ENCODE measurements at regions not wholly inside any gene's neighbourhood (a gene's known extent, or its start where the extent isn't known, plus 50 kb on each side); places are given as distances from the start of the nearest gene placed in this dataset.
"Not testable (repeated sequence)": the region's sequence is repeated elsewhere in the genome, so short reads cannot be mapped to it uniquely, and the experiment has no call there.

DNA sequence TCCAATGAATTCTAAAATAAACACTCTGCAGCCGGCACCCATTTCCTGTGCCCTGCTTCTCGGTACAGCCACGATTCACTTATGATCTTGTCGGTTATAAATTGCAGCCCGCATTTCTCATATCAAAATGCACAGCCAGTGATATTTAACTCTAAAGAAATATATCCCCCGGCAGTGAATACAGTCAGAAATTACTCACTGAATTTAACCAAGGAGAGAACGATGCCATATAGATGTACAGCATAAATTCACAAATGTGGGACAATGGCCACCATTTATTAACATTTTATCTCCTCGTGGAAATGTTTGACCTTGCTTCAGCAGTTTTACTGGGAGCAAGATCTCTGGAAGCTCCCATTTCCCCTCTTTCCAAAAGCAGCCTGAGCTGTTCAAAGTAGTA is 1517.8 kb downstream of the BRD1 start:
- no peak for DNase-seq

DNA sequence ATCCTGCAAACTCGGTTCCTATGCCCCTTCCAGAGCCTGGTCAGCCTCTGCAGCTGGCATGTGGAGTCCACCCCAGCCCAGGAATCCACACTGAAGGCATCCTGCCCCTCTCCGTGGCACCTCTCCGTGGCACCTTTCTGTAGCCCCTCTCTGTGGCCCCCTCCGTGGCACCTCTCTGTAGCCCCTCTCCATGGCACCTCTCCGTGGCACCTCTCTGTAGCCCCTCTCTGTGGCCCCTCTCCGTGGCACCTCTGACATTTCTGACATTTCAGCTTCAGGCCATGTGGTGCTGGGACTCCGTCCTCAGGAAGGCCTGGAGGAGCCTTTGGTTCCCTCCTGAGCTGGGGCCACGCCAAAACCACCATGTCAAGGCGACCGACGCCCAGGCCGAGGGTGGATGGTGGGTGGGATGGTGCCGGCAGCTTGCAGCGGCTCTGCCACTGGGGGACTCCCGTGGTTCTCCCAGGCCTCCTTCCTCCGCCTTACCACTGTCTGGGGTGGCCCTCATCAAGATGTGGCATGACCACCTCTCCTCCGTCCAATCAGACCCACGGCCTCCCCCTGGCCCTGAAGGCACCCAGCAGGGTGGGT is 1518.5 kb downstream of the BRD1 start:
- no peak for DNase-seq

DNA sequence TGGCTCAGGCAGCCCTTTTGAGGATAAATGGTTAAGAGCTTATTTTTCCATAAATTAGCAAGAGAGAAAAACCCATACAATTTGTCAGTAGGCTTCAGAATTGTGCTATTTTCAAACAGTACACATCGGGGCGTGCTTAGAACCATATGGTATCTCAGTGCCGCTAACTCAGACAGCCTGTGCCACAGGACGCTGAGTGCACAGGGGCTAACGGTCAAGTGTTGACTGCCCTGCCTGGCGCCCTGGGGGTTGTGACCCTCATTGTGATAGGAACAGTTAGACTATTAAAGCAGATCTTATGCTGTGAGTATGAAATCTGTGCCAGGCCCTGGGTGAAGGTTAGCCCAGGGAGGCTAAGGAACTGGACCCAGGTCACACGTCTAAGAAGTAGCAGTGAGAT is 1519.7 kb downstream of the BRD1 start:
- no peak for DNase-seq

DNA sequence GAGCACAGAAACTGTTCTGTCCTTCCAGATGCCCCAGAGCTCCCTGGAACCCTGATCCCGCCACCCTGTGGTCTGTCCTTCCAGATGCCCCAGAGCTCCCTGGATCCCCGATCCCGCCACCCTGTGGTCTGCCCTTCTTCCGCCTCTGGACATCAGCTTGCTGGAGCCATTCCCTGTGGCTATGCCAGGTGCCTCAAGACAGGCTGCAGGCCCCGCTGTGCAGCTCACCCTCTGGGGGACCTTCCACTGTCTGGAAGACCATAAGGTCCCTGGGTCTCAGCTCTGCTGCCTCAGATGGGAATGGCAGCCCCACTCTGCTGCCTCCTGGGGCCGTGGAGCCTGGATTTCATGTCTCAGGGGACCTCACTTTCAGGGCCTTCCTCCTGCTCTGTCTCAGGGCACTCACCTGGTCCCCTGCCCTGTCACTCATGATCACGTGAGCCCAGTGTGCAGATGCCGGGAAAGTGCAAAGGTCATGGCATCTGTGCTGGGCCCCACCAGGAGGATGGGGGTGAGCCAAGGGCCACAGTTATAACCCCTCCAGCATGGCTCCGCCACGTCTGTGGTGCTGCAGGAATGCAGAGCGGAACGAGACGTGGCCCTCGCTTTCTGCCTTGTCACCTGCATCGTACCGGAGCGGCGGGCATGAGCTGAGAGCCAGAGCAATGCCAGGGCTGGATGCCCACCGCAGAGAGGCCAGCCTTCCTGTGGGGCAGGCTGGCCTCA is 1520.7 kb downstream of the BRD1 start:
- no peak for DNase-seq

DNA sequence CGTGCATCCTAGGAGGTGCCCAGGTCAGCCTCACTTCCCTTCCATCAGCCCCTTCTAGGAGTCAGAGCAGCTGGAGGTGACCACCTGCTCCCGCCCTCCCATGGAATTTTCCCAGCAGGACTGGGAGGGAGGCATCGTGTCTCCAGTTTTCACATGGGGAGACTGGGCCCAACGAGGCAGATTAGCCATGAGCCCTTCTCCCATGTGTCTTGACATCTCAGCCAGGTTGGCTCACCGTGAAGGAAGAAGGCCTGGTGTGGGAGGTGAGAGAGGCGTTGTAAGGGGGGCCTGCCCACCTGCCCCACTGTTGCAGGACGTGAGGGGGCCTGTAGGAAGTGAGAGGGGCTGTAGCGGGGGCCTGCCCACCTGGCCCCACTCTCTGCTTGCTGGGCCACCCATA is 1521.4 kb downstream of the BRD1 start:
- no peak for DNase-seq

DNA sequence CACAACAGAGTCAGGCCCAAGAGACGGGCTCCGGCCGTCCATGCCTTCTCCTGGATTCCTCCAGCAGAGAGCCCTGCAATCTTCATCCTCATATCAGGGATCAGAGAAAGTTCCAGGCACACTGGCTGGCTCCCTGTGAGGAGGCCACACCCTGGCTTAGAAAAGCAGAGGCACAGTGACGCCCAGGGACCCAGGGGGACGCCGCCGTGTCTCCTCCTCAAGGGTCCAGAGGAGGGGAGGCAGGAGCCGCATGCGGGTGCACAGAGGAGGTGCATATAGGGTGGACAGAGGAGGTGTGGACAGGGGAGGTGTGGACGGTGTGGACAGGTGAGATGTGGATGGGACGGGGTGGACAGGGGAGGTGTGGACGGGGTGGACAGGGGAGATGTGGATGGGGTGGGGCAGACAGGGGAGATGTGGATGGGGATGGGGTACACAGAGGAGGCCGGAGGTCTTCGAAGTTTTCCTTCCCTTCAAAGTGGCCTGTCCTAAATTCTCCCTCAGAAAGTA is 1521.9 kb downstream of the BRD1 start:
- DNase-seq: no peak

DNA sequence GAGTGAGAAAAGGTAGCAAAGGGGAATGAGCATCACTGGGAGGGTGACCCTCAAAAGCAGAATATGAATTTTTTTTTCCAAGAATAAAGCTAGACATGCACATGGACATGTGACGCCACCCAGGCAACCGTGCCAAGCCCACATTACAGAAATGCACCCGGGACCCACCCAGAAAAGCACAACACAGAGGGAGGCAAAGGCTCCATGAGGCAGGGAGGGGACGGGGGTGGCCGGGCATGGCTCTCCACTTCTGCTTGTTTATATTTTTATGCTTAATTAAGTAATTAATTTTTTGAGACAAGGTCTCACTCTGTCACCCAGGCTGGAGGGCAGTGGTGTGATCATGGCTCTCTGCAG is 1524.3 kb downstream of the BRD1 start:
- no peak for DNase-seq

DNA sequence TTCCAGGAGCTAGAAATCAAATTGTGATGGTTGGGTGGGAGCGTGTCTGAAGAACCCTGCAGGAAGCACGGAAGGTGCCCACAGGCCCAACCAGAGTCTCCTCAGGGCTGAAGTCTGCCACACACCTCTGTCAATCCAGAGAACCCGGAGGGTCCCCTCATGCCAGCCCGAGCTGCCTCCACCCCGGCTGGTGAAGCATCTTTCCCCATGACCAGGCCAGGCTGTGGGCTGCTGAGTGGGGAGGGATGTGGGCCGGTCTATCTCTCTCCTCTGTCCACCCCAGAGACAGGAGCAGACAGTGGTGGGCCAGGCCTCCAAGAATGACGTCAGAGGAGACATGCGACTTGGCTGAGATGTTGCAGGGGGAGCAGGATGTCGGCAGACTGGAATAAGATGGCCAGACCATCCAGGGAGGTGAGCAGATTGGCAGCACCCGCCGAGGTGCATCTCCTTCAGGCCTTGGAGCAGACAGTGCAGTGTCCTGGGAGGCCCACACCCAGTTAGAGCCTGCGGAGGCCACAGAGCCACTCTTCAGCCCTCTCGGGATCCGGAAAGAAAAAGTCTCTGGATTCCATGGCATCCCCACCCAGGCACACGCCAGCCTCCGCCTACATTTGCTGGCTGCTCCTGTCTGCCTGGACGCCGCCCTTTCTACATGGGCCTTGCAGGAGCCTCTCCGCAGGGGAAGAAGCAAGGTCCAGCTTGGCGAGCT is 1524.9 kb downstream of the BRD1 start:
- DNase-seq: no peak

DNA sequence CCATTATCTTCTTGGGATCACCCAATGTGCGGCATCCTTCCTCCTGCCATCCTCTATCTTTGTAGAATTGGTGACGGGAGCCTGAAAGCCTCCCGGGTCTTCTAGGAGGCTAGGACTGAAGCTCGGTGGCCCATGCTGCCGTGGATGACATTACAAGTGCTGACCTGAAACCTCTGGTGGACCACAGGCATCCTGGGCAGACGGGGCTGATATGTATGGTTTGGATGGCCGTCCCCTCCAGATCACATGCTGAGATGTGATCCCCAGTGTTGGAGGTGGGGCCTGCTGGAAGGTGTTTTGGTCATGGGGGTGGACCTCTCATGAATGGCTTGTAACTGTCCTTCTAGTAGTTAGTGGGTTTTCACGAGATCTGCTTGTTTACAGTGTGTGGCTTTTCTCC is 1525.8 kb downstream of the BRD1 start:
- DNase-seq: no peak

DNA sequence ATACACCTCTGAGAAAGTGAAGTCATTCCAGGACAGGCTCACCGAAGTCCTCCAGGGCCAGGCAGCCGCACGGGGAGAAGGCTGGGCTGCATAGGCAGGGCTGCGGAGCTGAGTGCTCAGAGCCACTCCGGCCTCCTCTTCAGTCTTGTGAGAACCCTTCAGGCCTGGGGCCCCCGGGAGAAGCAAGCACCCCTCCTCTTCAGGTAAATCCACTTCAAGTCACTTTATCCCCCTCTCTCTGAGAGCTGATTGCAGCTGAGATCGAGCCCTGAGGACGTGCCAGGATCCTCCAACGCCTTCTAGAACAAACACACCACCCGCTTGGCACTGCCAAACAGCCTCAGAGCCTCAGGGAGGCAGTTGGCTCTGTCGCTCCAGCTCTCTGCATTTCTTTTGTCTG is 1526.3 kb downstream of the BRD1 start:
- no peak for DNase-seq

DNA sequence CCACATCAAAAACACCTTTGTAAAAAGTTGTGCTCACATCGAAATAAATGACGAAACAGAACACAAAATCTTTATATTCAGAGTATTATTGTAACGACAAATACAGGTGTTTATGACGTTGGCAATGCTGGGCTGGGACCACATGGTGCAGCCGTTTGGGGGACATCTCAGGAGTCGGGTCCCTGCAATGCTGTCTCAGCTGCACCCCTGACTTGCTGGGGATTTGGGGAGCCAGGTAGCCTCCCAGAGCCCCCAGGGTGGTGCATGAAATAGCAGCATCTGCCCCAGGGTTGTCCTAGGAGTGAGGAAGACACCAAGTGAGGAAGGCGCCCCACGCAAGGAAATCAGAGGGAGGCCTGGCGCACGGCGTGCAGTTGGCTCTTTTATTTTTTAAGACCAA is 1526.8 kb downstream of the BRD1 start:
- no peak for DNase-seq

DNA sequence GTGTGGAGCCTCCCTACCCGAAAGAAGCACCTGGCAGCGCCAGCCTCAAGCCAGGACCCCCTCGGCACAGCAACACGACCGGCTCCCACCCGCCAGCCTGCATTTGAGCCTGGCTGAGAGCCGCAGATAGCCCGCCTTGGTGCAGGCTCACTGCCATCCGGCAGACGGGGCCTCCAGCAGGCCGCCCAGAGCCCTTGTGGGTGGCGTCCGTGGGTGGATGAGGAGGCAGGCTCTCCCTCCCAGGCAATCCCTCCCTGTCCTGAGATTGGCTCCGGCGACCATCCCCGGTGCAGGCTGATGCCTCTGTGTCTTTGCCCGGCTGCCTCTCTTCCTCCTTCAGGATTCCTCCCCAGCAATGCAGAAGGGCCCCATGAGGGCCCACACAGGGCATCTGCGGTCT is 1527.9 kb downstream of the BRD1 start:
- DNase-seq: no peak

DNA sequence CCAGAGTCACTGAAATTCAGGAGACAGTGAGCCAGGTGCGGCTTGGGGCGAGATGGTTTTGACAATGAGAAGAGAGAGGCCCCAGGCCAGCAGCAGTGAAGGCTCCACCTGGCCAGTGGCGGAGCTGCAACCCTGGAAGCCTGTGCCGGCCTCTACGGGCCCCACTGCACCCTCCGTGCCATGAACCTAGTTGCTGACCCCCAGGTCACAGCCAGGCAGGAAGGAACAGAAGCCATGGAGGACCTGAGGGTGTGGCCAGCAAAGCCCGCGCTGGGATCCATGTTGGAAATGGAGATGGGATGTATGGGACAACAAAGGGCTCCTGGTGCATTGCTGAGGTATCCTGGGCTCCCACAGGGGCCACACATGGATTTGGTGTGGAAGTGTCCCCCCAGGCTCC is 1528.5 kb downstream of the BRD1 start:
- no peak for DNase-seq

DNA sequence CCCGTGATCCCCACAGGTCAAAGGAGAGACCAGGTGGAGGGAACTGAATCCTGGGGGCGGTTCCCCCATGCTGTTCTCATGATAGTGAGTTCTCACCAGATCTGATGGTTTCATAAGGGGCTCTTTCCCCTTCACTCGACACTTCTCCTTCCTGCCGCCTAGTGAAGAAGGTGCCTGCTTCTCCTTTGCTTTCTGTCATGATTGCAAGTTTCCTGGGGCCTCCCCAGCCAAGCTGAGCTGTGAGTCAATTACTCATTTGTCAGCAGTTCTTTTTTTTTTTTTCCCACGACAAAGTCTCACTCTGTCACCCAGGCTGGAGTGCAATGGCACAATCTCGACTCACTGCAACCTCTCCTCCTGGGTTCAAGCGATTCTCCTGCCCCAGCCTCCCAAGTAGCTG is 1530.4 kb downstream of the BRD1 start:
- peak; percentile 11 for DNase-seq

DNA sequence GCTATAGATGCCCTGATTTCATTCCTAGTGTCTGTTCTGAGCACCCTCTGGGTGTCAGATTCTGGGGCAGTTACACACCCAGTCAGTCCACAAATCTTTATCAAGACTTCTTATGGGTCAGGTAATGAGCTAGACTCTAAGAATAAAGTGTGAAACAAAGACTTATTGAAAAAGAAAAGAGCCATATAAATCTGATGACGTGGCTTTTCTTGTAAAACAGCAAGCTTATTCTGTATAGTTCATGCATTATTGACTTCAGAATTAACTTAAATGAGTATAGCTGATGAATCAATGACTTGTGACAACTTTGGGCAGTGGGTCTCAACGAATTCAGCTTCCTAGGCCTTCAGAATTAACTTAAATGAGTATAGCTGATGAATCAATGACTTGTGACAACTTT is 1527.5 kb downstream of the TBC1D22A start:
- DNase-seq: not testable (repeated sequence)

DNA sequence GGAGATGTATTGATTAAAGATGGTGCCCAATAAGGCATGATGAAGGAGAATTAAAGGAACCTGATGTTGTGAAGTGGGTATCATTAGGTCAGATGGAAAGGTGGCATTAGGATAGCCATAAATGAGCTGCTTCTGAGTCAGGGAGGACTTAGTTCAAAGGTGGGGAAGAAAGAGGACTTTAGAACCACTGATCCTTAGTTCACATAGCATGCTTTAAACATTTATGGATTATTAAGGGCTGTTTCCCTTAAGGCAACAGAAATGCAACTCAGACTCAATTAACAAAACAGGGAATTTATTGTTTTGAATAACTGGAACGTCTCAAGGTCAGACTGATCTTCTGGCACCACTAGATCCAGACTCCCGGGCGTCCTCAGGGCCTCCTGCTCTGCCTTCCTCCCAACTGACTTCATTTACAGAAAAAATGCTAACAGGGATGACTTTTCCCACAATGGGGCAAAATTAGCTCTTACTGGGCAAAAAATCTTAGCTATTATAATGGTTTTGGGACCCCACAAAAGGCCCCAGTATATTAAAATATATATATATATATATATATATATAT is 1526.0 kb downstream of the TBC1D22A start:
- no peak for DNase-seq

DNA sequence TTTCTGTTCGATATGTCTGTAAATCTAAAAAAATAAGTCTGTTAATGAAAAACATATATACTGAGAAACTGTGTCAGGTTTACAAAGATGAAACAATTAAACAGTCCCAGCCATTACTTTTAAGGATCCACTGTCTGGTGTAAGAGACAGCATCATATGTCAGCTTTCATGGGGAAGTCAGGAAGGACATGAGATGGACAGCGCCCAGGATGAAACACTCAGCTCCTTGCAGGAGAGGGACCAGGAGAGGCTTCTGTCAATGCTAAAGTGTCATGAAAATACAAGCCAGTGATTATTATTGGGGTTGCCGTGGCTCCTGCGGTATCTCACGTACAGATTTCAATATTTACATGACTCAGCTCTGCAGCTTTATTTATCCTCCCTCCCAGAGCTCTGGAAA is 1524.6 kb downstream of the TBC1D22A start:
- no peak for DNase-seq

DNA sequence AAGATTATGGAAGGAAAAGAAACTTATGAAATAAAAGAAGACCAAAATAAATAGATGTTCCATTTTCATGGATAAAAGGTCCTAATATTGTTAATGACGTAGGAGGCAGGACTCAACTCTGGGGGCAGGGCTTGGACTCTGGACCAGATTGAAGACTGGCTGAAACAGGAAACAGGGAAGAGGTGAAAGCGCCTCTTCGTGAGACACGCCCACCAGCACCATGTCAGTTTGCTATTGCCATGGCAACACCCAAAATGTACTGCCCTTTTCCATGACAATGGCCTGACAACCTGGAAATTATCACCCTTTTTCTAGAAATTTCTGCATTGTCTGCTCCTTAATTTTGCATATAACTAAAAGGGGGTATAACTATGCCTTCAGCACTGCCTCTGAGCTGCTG is 1522.2 kb downstream of the TBC1D22A start:
- no peak for DNase-seq

DNA sequence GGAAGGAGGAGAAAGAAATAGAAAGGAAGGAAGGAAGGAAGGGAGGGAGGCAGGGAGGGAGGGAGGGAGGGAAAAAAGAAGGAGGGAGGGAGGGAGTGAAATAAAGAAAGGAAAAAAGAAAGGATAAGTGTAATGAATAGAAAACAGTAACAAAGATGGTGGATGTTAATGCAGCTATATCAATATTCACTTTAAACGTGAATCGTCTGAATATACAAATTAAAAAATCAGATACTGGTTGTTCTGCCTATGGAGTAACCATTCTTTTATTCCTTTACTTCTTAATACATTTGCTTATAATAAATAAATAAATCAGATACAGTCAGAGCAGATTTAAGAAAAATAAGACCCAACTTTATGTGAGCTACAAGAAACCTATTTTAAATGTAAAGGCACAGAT is 1520.4 kb downstream of the TBC1D22A start:
- DNase-seq: no peak

DNA sequence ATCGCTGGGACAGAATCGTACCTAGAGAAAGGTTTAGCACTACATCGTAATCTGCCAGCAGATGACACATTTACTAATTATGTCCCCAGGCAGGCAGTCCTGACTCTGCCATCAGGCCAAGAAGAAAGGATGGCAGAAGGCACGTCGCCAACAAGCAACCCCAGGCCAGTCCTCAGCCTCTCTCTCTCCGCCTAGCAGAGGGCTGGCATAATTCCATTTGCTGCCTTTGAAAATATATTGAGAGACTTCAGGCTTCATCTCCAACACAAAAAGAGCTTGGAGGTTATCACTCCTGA is 1517.0 kb downstream of the TBC1D22A start:
- DNase-seq: no peak

DNA sequence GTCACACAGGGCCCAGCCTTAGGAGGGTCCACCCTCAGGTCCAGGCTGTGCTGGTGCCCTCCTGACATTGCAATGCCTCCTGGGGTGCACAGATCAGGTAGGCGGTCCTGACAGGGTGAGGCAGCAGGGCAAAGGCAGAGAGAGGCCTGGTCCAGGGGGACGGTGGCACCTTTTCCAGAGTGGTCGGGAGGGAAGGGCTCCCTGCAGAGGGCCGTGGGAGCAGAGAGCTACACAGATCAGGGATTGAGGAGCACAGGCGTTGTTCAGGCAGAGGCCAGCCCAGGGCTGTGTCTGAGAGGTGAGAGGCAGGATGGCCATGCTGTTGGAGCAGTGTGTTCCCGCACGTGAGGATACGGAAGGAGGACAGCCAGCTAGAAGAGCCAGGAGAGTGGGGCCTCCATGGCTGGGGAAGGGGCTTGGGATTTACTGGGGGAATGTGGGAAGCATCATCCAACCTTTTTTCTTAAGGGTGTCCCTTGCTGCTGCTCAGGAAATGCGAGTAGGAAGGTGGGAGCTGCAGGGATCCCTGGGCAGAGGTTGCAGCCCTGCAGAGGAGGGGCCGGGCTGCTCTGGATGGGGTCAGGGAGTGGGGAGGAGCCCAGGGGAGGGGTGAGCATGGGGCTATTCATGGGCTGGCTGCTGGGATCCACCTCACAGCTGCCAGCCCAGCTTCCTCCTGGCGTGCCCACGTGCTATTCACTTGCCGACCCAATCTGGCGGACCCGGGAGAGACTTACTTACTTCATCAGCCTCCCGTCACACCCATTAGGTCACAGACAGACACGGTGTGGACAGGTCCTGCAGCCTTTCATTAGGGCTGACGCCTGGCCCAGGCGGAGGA is 1516.4 kb downstream of the TBC1D22A start:
- DNase-seq: no peak

DNA sequence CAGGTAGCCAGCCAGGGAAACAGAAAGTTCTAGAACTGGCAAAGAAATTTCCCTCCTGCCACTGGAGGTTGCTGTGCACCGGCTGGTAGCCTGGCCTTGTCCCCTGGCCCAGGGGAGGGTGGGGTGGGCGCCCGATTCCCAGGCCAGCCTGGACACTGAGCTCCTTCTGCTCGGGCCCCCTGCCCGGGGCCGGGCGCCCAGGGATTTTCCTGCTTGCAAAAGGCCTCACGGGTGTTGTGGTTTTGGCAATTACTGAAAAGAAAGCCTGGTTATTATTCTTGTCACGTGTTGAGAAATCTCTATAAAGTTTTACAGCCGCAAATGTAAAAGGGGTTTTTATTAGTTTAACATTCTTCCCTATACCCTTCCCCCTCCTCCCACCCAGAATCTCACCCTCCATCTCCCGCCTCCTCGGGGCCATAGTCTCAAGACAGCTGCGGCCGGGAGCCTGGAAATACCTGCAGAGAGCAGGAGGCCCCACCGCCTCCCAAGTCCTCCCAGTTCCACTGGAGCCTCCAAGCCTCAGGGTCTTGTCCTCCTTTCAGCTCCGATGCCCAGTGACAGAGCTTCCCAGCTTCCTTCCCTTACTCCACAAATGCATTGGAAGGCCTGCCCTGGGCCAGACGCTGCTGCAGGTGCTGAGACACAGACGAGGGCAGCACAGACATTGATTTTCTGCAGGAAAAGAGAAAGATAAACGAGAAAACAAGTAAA is 1515.6 kb downstream of the TBC1D22A start:
- DNase-seq: no peak
